SU-DHL-6 (cell line): ENCODE measurements at regions not wholly inside any gene's neighbourhood (a gene's known extent, or its start where the extent isn't known, plus 50 kb on each side); places are given as distances from the start of the nearest gene placed in this dataset.

Source experiments
- H2AFZ ChIP-seq: fragments of 200-600 bp; sonication (generic); 2 replicates; pipeline ENCODE4 v1.6.1; 2014; ENCODE audit warnings: low read depth, mild to moderate bottlenecking, moderate library complexity, mixed read lengths, antibody characterized with exemption, low read length; ENCODE audit not compliant: severe bottlenecking
- H3F3A ChIP-seq: fragments of 200-600 bp; shearing (Covaris generic); 2 replicates; pipeline ENCODE4 v1.6.0; 2016; ENCODE audit warnings: antibody characterized with exemption, mild to moderate bottlenecking; ENCODE audit not compliant: insufficient read depth
- H3K27ac ChIP-seq: fragments of 200-600 bp; sonication (generic); 2 replicates; pipeline ENCODE4 v1.5.1; 2016; ENCODE audit warnings: low read depth, mild to moderate bottlenecking, low read length, moderate library complexity, mixed read lengths
- H3K27me3 ChIP-seq: fragments of 200-600 bp; sonication (generic), shearing (Covaris generic); 2 replicates; pipeline ENCODE4 v1.6.0; 2014; ENCODE audit warnings: mild to moderate bottlenecking, low read length
- H3K36me3 ChIP-seq: fragments of 200-600 bp; sonication (generic); 2 replicates; pipeline ENCODE4 v1.6.1; 2014; ENCODE audit warnings: mild to moderate bottlenecking, low read length, mixed read lengths
- H3K4me2 ChIP-seq: fragments of 300-600, 200-600 bp; shearing (Covaris generic), sonication (generic); 2 replicates; pipeline ENCODE4 v1.6.0; 2014; ENCODE audit warnings: low read length, low read depth, mild to moderate bottlenecking; ENCODE audit not compliant: poor library complexity, severe bottlenecking
- H3K4me3 ChIP-seq: fragments of 200-600 bp; sonication (generic); 2 replicates; pipeline ENCODE4 v1.5.1; 2014; ENCODE audit warnings: antibody characterized with exemption, low read length, mild to moderate bottlenecking, mixed read lengths; ENCODE audit not compliant: insufficient read depth, poor library complexity, severe bottlenecking
- H3K79me2 ChIP-seq: fragments of 200-600 bp; sonication (generic); 2 replicates; pipeline ENCODE4 v1.6.1; 2014; ENCODE audit warnings: mild to moderate bottlenecking, low read length, moderate library complexity; ENCODE audit not compliant: insufficient read depth
- H3K9ac ChIP-seq: fragments of 200-600 bp; sonication (generic); 2 replicates; pipeline ENCODE4 v1.7.0; 2014; ENCODE audit warnings: mild to moderate bottlenecking, low read length
- H3K9me2 ChIP-seq: fragments of 200-600 bp; sonication (generic); replicated peaks from 2 replicates; pipeline ENCODE4 v1.6.1; 2014; ENCODE audit warnings: low read length; ENCODE audit not compliant: insufficient read depth
- H3K9me3 ChIP-seq: fragments of 200-600 bp; sonication (generic); 2 replicates; pipeline ENCODE4 v1.6.1; 2014; ENCODE audit warnings: low read length, mixed read lengths; ENCODE audit not compliant: insufficient read depth
- H4K20me1 ChIP-seq: fragments of 200-600 bp; sonication (generic); 2 replicates; pipeline ENCODE4 v1.6.1; 2014; ENCODE audit warnings: low read depth, mild to moderate bottlenecking, antibody characterized with exemption, low read length, moderate library complexity, mixed read lengths
- EZH2phosphoT487 ChIP-seq: fragments of 200-600 bp; sonication (generic), shearing (Covaris generic); conservative IDR thresholded peaks from 2 replicates; pipeline ENCODE4 v1.6.1; 2018; ENCODE audit warnings: mild to moderate bottlenecking, antibody characterized with exemption, low read length, moderate library complexity, mixed read lengths
- TF ChIP-seq, protein P1 (sequence below): fragments of 200-600 bp; sonication (generic); IDR thresholded peaks from one replicate; pipeline ENCODE4 v1.5.1; 2017; ENCODE audit warnings: antibody characterized with exemption, mild to moderate bottlenecking, low read length, moderate library complexity; ENCODE audit not compliant: insufficient read depth, poor library complexity, severe bottlenecking

DNA sequence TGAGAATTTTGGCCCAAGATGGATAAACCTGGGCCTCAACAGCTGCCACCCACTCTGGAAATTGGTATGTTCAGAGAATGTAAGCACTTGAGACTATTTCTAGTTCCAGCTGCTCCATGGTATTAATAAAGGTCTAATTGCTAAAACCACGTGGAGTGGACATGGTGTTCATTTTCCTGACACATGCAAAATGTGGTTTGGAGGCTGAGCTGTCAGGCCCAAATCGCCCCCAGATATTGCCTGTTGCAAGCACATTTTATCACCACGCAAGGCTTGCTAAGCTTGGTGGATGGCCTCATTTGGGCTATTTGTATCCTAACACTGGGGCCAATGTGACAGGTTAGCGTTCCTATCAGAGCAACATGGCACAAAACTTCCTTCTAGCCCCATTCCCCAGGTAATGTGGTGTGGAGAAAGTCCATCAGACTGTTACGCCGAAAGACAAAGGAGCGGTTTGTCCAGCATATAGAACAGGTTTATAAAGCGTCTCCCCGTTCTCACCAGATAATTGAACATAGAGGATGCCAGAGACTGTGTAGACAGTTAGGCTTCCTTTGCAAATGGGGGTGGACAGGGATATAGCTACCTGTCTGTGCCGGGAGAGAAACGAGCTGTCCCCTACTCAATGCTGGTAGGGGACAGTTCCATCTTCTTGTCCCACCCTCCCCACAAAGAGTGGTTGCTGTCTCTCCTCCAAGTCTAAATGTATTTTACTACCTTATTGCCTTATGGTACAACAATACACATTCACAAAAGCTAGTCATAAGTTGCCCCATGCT lies 78.0 kb upstream of the ANKRD1 start:
- H3K9me2 ChIP-seq: no peaks in the 10 kb centered on the region
- H3K9me3 ChIP-seq: no peaks in the 10 kb centered on the region
- no peaks in the 10 kb centered on the region for H3K27me3 ChIP-seq
- H3K9ac ChIP-seq: no peak overlapping the region
- no peak overlapping the region for H3K27ac ChIP-seq
- H3K4me3 ChIP-seq: no peak overlapping the region
- H2AFZ ChIP-seq: no peak overlapping the region
- H4K20me1 ChIP-seq: no peaks in the 10 kb centered on the region
- H3K36me3 ChIP-seq: no peaks in the 10 kb centered on the region
- TF ChIP-seq EZH2phosphoT487: no peak
- TF ChIP-seq, protein P1, sequence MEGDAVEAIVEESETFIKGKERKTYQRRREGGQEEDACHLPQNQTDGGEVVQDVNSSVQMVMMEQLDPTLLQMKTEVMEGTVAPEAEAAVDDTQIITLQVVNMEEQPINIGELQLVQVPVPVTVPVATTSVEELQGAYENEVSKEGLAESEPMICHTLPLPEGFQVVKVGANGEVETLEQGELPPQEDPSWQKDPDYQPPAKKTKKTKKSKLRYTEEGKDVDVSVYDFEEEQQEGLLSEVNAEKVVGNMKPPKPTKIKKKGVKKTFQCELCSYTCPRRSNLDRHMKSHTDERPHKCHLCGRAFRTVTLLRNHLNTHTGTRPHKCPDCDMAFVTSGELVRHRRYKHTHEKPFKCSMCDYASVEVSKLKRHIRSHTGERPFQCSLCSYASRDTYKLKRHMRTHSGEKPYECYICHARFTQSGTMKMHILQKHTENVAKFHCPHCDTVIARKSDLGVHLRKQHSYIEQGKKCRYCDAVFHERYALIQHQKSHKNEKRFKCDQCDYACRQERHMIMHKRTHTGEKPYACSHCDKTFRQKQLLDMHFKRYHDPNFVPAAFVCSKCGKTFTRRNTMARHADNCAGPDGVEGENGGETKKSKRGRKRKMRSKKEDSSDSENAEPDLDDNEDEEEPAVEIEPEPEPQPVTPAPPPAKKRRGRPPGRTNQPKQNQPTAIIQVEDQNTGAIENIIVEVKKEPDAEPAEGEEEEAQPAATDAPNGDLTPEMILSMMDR: no peak
- H3K79me2 ChIP-seq: no peaks in the 10 kb centered on the region
- H3F3A ChIP-seq: no peaks in the 10 kb centered on the region
- no peak overlapping the region for H3K4me2 ChIP-seq

DNA sequence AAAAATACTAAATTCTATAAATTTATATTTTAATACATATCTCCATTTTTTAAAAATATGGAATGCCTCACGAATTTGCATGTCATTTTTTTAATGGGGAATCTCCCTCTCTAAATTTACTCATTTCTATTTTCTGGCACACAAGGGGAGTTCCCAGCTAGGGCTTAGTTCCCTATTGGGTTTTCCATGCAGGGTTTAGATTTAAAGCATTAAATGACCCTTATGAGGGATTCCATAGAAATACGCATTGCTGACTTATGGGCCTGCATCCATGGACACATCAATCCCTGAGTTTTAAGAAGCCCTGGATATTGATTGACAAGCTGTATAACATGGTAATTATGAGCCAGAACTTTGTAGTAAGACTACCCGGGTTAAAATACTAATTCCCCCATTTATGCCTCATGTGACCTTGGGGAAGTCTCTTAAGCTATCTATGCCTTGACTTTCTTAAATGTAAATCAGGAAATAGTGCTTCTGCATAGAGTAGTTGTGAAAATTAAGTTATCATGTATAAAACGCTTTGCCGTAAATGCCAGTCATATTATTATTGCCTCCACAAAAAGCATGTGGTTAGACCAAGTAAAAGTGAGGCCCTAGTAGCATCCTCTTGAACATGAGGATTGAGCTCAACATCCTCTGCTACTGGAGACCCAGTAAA lies 78.8 kb upstream of the ANKRD1 start:
- Histone ChIP-seq H3K27me3 (no peaks in the 10 kb centered on the region), H3K9me2 (no peaks in the 10 kb centered on the region), H3K4me3 (no peak overlapping the region), H3F3A (no peaks in the 10 kb centered on the region), H3K9me3 (no peaks in the 10 kb centered on the region), H3K36me3 (no peaks in the 10 kb centered on the region), H2AFZ (no peak overlapping the region), H3K9ac (no peak overlapping the region), H3K4me2 (no peak overlapping the region), H3K27ac (no peak overlapping the region), H4K20me1 (no peaks in the 10 kb centered on the region), H3K79me2 (no peaks in the 10 kb centered on the region)
- TF ChIP-seq, protein P1: no peak
- TF ChIP-seq EZH2phosphoT487: no peak

GRCh38 chr10:91000470-91000869 lies 79.6 kb upstream of the ANKRD1 start:
- Histone ChIP-seq H3K79me2 (no peaks in the 10 kb centered on the region), H3K36me3 (no peaks in the 10 kb centered on the region), H3K4me2 (no peak overlapping the region), H2AFZ (no peak overlapping the region), H3K4me3 (no peak overlapping the region), H3K9me3 (no peaks in the 10 kb centered on the region), H3K27me3 (no peaks in the 10 kb centered on the region), H3K9ac (no peak overlapping the region), H3K9me2 (no peaks in the 10 kb centered on the region), H3F3A (no peaks in the 10 kb centered on the region), H4K20me1 (no peaks in the 10 kb centered on the region), H3K27ac (no peak overlapping the region)
- no peak for TF ChIP-seq EZH2phosphoT487
- TF ChIP-seq, protein P1: no peak
